A549 (cell line): ENCODE measurements at regions not wholly inside any gene's neighbourhood (a gene's known extent, or its start where the extent isn't known, plus 50 kb on each side); places are given as distances from the start of the nearest gene placed in this dataset.

Experiments
- ATOH8 ChIP-seq: fragments of 250-450 bp; sonication (Bioruptor Pico); IDR thresholded peaks from 2 replicates; pipeline ENCODE4 v1.5.0; 2020; ENCODE audit warnings: low read depth, mild to moderate bottlenecking, moderate library complexity
- CTCF ChIP-seq: fragments of >200 bp; sonication (Bioruptor Twin); formaldehyde crosslinking; IDR thresholded peaks from 3 replicates; pipeline ENCODE4 v1.5.1; 2016
- EP300 ChIP-seq, 2 experiments: fragments of >200 bp; sonication (Bioruptor Twin); formaldehyde crosslinking; IDR thresholded peaks; 2 replicates in 1 of 2; 3 replicates in 1 of 2; pipeline ENCODE4 v1.6.1; 2016 to 2017
- PHF8 ChIP-seq: fragments of 200-600 bp; sonication (generic); IDR thresholded peaks from 2 replicates; pipeline ENCODE4 v1.6.1; 2016; ENCODE audit warnings: low read depth, mild to moderate bottlenecking, antibody characterized with exemption, moderate library complexity, borderline replicate concordance
- POLR2A ChIP-seq: IDR thresholded peaks from 2 replicates; pipeline ENCODE4 v1.6.1; 2012; ENCODE audit warnings: mild to moderate bottlenecking, low read length

GRCh38 chr12:89960607-89961394 is 252.2 kb upstream of the ATP2B1 start:
- TF ChIP-seq POLR2A: no peak
- TF ChIP-seq CTCF: no peak
- no peak for TF ChIP-seq EP300 (IDR thresholded peaks at IDR 0.05)
- no peak for TF ChIP-seq PHF8
- TF ChIP-seq ATOH8 (CRISPR knock-in tag): no peak
